ENCODE measurements at regions not wholly inside any gene's neighbourhood (a gene's known extent, or its start where the extent isn't known, plus 50 kb on each side); places are given as distances from the start of the nearest gene placed in this dataset.

GRCh38 chr5:17907094-17907493 lies 272.8 kb downstream of the TAF11L14 start:
- H3K27ac Mint-ChIP-seq = no peak overlapping the region
- no peaks in the 10 kb centered on the region for H3K4me1 Mint-ChIP-seq (ENCODE audit: low read depth)
- peaks cover 19% of the 10 kb centered on the region for H3K9me3 Mint-ChIP-seq
- no peaks in the 10 kb centered on the region for H3K36me3 Mint-ChIP-seq (ENCODE audit: low read depth)
- no peaks in the 10 kb centered on the region for H3K27me3 Mint-ChIP-seq
- no peak for DNase-seq
- no peak overlapping the region for H3K4me3 Mint-ChIP-seq

DNA sequence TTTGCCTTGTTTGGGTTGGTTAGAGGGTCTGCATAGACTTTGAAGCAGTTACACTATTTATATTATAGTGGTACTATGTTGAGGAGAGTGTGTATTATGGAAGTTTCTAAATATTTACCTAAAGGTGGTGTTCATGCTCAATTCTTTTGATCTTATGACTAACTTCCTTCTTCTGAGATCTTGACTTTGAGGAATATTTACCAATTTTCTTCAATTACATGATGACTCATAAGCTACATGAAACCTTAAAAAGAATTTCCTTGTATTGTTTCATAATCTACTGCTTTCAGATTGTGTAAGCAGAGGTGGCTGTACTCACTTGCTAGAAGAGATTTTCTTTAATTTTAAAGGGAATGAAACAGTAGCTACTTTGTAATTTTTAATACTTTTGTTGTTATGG lies 276.1 kb downstream of the TAF11L14 start:
- H3K36me3 Mint-ChIP-seq (ENCODE audit: low read depth) = no peaks in the 10 kb centered on the region

GRCh38 chr5:17912794-17913193 lies 278.5 kb downstream of the TAF11L14 start:
- Mint-ChIP-seq H3K36me3 (ENCODE audit: low read depth) (no peaks in the 10 kb centered on the region), H3K4me1 (ENCODE audit: low read depth) (no peaks in the 10 kb centered on the region), H3K4me3 (no peak overlapping the region), H3K9me3 (peaks cover 6% of the 10 kb centered on the region), H3K27ac (no peak overlapping the region), H3K27me3 (no peaks in the 10 kb centered on the region)
- no peak for DNase-seq

More for the DNA sequence above, 276.1 kb downstream of the TAF11L14 start:
- Mint-ChIP-seq H3K9me3 (peaks cover 8% of the 10 kb centered on the region), H3K27me3 (no peaks in the 10 kb centered on the region), H3K4me1 (ENCODE audit: low read depth) (no peaks in the 10 kb centered on the region), H3K4me3 (no peak overlapping the region), H3K27ac (no peak overlapping the region)
- DNase-seq = no peak

GRCh38 chr5:17916446-17916845 lies 282.2 kb downstream of the TAF11L14 start:
- no peaks in the 10 kb centered on the region for H3K4me1 Mint-ChIP-seq (ENCODE audit: low read depth)
- peaks cover 10% of the 10 kb centered on the region for H3K9me3 Mint-ChIP-seq

GRCh38 chr5:17917465-17917864 lies 283.2 kb downstream of the TAF11L14 start:
- Mint-ChIP-seq H3K27ac (no peak overlapping the region), H3K36me3 (ENCODE audit: low read depth) (no peaks in the 10 kb centered on the region), H3K27me3 (no peaks in the 10 kb centered on the region), H3K9me3 (peaks cover 16% of the 10 kb centered on the region), H3K4me1 (ENCODE audit: low read depth) (no peaks in the 10 kb centered on the region), H3K4me3 (no peak overlapping the region)
- no peak for DNase-seq

More at GRCh38 chr5:17916446-17916845, 282.2 kb downstream of the TAF11L14 start:
- DNase-seq = no peak
- no peaks in the 10 kb centered on the region for H3K27me3 Mint-ChIP-seq
- H3K27ac Mint-ChIP-seq = no peak overlapping the region
- no peaks in the 10 kb centered on the region for H3K36me3 Mint-ChIP-seq (ENCODE audit: low read depth)
- H3K4me3 Mint-ChIP-seq = no peak overlapping the region

GRCh38 chr5:17918373-17919104 lies 284.3 kb downstream of the TAF11L14 start:
- Mint-ChIP-seq H3K4me3 (no peak overlapping the region), H3K27me3 (no peaks in the 10 kb centered on the region), H3K9me3 (peaks cover 16% of the 10 kb centered on the region), H3K27ac (no peak overlapping the region), H3K4me1 (ENCODE audit: low read depth) (no peaks in the 10 kb centered on the region), H3K36me3 (ENCODE audit: low read depth) (no peaks in the 10 kb centered on the region)
- no peak for DNase-seq

DNA sequence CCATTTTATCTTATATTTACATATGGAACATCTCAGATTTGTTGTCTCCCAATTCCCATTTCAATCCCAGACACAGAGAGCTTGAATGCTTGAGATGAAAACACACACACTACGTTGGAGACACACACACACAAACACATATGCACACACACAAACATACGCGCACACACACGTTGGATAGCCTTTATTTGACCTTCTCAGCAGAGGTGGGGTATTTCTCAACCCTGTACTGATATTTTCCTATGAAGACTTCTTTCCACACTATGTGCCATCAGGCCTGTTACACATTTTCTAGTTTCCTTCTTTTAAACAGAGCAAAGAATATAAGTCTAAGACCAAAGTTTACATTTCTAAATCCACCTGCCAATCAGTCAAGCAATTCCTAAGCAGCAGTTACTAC lies 291.0 kb downstream of the TAF11L14 start:
- Mint-ChIP-seq H3K27ac (no peak overlapping the region), H3K9me3 (peaks cover 10% of the 10 kb centered on the region), H3K36me3 (ENCODE audit: low read depth) (no peaks in the 10 kb centered on the region), H3K4me3 (no peak overlapping the region), H3K27me3 (no peaks in the 10 kb centered on the region), H3K4me1 (ENCODE audit: low read depth) (no peaks in the 10 kb centered on the region)
- no peak for DNase-seq

DNA sequence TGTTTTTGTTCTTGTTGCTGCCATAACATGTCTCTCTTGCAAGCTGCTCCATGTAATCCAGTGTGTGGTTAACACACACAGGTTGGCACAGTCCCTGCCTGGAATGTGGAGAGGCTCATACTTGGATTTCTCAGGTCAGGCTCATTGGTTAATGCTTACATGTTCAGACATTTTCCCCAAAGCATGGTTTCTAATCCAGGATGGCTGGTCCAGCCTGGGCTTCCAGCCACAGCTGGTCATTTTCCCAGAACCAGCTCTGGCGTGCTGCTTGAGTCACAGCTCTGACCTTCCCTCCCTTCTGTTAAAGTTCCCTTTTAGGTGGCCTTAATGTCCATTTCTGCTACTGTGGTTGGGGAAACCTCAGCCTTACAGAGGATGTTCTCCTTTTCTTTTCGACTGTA lies 294.3 kb downstream of the TAF11L14 start:
- no peak for DNase-seq
- Mint-ChIP-seq H3K36me3 (ENCODE audit: low read depth) (no peaks in the 10 kb centered on the region), H3K27ac (no peak overlapping the region), H3K9me3 (peaks cover 18% of the 10 kb centered on the region), H3K27me3 (no peaks in the 10 kb centered on the region), H3K4me1 (ENCODE audit: low read depth) (no peaks in the 10 kb centered on the region), H3K4me3 (no peak overlapping the region)

DNA sequence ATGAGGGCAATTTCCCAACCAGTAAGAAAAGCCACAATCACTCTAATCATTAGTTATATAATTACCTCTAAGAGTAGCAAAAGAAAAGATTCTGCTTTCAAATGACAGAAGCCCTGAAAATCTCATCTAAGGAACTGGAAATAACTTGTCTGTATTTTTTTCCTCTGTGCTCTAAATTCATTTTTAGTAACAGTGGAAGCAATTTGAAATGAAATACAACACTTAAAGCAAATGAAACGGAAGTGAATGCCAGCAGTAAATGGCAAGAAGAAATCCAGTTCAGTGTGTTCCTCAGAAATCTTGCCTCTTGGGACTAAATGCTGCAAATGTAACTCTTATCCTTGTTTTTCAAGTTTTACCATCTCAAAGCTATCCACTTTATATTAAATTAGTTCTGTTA lies 294.9 kb downstream of the TAF11L14 start:
- DNase-seq = no peak
- Mint-ChIP-seq H3K9me3 (peaks cover 18% of the 10 kb centered on the region), H3K4me3 (no peak overlapping the region), H3K36me3 (ENCODE audit: low read depth) (no peaks in the 10 kb centered on the region), H3K27me3 (no peaks in the 10 kb centered on the region), H3K27ac (no peak overlapping the region), H3K4me1 (ENCODE audit: low read depth) (no peaks in the 10 kb centered on the region)

DNA sequence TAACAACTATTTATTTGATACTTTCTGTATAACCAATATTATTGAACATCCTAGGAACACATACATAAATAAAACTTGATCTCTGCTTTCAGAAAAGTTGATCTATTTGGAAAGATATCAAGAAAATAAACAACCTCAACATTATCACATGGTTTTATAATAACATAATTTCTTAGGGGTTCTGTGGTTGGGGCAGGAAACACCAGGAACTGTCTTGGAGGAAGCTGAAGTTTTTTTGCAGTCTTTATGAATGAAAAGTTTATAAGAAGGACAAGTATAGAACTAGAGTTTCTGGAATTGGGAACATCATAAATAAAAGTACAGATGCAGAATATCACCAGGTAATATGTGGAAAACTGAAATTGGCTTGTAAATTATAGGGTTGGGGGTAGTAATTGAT lies 296.1 kb downstream of the TAF11L14 start:
- DNase-seq = no peak

DNA sequence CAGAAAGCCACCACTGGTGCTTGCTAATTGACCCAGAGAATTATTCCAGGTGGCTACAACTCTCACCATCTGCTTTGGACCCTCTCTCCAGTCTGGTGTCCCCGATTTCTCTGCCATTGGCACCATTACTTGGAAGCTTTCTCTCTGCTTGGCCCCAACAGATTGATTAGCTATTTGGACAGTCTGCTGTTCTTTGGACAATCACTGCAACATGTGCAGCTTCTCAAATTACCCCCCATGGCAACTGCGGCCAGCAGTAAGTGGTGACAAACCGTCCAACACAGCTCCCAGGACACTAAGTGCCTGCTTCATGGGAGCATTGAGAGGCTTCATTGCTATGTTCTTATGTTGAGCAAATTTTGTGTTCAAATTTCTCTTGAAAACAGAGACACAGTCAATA lies 309.8 kb downstream of the TAF11L14 start:
- H3K4me3 Mint-ChIP-seq = no peak overlapping the region

More for the DNA sequence above, 296.1 kb downstream of the TAF11L14 start:
- H3K9me3 Mint-ChIP-seq = peaks cover 22% of the 10 kb centered on the region
- H3K27ac Mint-ChIP-seq = no peak overlapping the region
- H3K36me3 Mint-ChIP-seq (ENCODE audit: low read depth) = no peaks in the 10 kb centered on the region
- no peaks in the 10 kb centered on the region for H3K4me1 Mint-ChIP-seq (ENCODE audit: low read depth)
- H3K4me3 Mint-ChIP-seq = no peak overlapping the region
- H3K27me3 Mint-ChIP-seq = no peaks in the 10 kb centered on the region

DNA sequence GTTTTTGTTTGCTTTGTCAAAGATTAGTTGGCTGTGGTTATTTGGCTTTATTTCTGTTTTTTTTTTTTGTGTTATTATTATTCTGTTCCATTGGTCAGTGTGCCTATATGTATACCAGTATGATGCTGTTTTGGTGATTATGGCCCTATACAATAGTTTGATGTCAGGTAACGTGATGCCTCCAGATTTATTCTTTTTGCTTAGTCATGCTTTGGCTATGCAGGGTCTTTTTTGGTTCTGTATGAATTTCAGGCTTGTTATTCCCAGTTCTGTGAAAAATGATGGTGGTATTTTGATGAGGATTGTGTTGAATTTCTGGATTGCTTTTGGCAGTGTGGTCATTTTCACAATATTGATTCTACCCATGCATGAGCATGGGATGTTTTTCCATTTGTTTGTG lies 312.8 kb downstream of the TAF11L14 start:
- no peak for DNase-seq
- Mint-ChIP-seq H3K27ac (no peak overlapping the region), H3K27me3 (no peaks in the 10 kb centered on the region), H3K4me3 (no peak overlapping the region), H3K4me1 (ENCODE audit: low read depth) (no peaks in the 10 kb centered on the region), H3K36me3 (ENCODE audit: low read depth) (no peaks in the 10 kb centered on the region), H3K9me3 (peaks cover 34% of the 10 kb centered on the region)

More for the DNA sequence above, 309.8 kb downstream of the TAF11L14 start:
- Mint-ChIP-seq H3K9me3 (peaks cover 27% of the 10 kb centered on the region), H3K27me3 (no peaks in the 10 kb centered on the region), H3K4me1 (ENCODE audit: low read depth) (no peaks in the 10 kb centered on the region), H3K27ac (no peak overlapping the region), H3K36me3 (ENCODE audit: low read depth) (no peaks in the 10 kb centered on the region)
- no peak for DNase-seq

DNA sequence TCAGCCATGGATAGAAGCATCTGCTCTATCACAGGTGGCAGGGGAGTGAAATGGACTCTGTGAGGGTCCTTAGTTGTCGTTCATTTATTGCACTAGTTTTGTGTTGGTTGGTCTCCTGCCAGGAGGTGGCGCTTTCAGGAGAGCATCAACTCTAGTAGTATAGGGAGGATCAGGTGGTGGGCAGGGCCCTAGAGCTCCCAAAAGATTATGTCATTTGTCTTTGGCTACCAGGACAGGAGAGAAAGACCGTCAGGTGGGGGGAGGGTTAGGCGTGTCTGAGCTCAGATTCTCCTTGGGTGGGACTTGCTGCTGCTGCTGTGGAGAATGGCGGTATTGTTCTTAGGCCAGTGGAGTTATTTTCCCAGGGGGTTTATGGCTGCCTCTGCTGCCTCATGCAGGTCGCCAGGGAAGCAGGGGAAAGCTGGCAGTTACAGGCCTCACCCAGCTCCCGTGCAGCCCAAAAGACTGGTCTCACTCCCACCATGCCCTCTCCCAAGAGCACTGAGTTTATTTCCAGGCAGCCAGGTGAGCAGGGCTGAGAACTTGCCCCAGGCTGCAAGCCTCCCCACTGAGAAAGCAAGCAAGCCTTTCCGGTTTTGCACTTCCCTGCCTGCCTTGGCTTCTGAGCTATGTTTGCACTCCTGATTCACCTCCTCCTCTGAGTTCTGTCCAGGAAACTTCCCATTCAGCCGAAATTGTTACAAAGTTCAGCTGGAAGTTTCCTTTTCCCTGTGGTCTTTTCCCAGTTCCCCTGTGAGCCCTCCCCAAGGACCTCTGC lies 317.3 kb downstream of the TAF11L14 start:
- Mint-ChIP-seq H3K4me3 (no peak overlapping the region), H3K4me1 (ENCODE audit: low read depth) (no peaks in the 10 kb centered on the region), H3K36me3 (ENCODE audit: low read depth) (no peaks in the 10 kb centered on the region), H3K9me3 (peaks cover 30% of the 10 kb centered on the region), H3K27ac (no peak overlapping the region), H3K27me3 (no peaks in the 10 kb centered on the region)
- DNase-seq = no peak

GRCh38 chr5:17952231-17952630 lies 318.0 kb downstream of the TAF11L14 start:
- no peak overlapping the region for H3K4me3 Mint-ChIP-seq
- H3K27ac Mint-ChIP-seq = no peak overlapping the region
- H3K4me1 Mint-ChIP-seq (ENCODE audit: low read depth) = no peaks in the 10 kb centered on the region
- DNase-seq = no peak
- peaks cover 28% of the 10 kb centered on the region for H3K9me3 Mint-ChIP-seq
- no peaks in the 10 kb centered on the region for H3K27me3 Mint-ChIP-seq
- no peaks in the 10 kb centered on the region for H3K36me3 Mint-ChIP-seq (ENCODE audit: low read depth)

GRCh38 chr5:17964067-17964466 lies 329.8 kb downstream of the TAF11L14 start:
- H3K27me3 Mint-ChIP-seq = no peaks in the 10 kb centered on the region
- no peaks in the 10 kb centered on the region for H3K4me1 Mint-ChIP-seq (ENCODE audit: low read depth)
- DNase-seq = no peak
- H3K9me3 Mint-ChIP-seq = peaks cover 20% of the 10 kb centered on the region
- H3K36me3 Mint-ChIP-seq (ENCODE audit: low read depth) = no peaks in the 10 kb centered on the region
- no peak overlapping the region for H3K4me3 Mint-ChIP-seq
- no peak overlapping the region for H3K27ac Mint-ChIP-seq

Data from activated T-cell treated with anti-CD3 and anti-CD28 coated beads, Interleukin-2, amount 50 U/mL, for 24 hours (primary cell).